Stimulated activated CD4-positive, alpha-beta T cell treated with anti-CD3 and anti-CD28 coated beads, TNF-alpha, amount 100 ng/mL, for 4 hours (primary cell): ENCODE measurements at regions not wholly inside any gene's neighbourhood (a gene's known extent, or its start where the extent isn't known, plus 50 kb on each side); places are given as distances from the start of the nearest gene placed in this dataset.
"Not testable (repeated sequence)": the region's sequence is repeated elsewhere in the genome, so short reads cannot be mapped to it uniquely, and the experiment has no call there.

Source experiments
- DNase-seq, 3 experiments: peaks; one replicate each; pipeline ENCODE4 v3.0.0-alpha.2; 2020; ENCODE audit warnings: low read depth in 3 of 3

DNA sequence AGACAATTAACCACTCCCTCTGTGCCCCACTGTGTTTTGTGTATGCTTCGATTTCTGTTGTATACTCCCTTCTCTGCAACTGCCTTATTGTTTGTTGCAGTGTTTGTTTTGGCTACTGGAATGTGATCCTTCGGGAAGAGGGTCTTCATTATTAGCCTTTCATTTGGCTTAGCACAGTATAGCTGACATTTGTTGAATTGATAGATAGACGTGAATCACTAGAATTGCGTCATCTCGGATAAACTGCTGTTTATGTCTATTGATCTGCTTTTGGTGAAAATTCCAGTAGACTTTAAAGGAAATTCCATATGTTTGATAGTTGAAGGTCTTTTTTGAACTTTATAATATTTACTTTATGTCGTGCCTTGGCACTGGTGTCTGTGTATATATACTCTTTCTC lies 189.9 kb upstream of the EYA4 start:
- no peak for DNase-seq

DNA sequence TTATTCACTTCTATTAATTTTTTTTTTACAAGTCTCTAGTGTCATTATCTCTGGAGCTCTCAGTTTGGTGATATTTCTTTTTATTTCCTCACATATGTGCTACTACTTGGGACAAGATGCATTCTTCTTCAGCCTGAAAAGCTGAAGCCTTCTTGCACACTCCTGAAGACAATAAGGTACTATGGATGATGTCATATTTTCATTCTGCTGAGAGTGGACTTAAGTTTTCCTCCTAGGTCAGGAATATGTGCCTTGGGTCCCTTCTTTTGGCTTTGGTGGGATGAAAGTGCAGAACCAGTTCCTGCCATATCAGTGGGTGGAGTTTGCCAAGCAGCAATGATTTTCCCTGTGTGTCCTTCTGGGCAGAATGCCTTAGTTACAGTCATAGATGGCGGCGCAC lies 188.7 kb upstream of the EYA4 start:
- no peak for DNase-seq

DNA sequence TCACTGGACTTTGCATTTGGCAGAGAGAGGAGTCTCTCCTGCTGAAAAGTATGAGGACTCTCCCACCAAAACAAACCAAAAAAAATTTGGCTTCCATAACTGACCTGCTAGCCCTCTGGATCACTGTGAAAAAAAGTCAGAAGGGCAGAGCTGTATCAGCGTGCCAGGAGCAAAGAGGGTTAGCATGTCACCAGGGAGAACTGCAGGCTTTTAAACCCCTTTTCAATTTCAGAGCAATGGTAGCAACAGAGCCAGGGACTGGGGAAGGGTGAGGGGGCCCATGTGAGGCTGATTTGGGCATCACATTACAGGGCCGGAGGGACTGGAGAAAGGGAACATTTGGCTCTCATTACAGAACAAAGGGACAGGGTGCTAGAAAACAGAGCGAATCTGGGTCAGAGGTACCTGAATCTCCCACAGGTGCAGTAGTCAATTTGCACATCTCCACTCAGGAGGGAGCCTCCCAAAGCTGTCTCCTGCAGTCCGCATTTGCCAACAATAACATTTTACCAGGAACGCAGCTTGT lies 185.7 kb upstream of the EYA4 start:
- no peak for DNase-seq

DNA sequence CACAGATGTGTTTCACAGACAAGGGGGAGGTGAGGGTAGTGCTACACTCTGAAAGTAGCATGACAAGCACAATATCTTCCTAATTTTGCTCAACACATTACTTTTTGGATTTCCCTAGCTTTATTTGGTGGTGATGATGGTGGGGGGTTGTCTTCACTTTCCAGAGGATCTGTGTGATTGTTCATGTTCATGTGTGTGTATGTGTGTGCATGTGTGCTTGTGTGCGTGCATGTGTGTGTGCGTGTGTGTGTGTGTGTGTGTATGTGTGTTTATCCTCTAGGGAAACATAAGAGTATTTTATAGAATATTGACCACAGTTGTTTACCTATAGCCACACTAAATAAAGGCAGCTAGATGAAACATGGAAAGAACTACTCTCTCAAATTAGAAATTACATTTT lies 183.8 kb upstream of the EYA4 start:
- no peak for DNase-seq

DNA sequence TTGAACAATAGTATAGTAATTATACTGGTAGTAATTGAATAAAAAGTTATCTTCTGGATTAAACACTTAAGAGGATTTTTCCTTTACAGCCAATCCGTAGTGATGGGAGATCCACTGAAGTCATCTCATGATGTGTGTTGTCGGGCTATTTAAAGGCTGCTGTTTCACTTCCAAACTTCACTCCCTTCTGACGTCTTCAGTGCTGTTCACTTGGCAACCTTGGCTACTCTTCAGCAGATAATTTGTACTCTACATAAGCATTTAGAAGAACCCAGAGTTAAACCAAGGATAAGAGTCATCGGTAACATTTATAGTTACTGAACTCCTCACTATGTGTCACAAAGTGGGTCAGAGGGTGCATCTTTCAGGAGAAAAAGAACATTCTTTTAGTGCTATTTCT lies 179.1 kb upstream of the EYA4 start:
- DNase-seq: no peak

DNA sequence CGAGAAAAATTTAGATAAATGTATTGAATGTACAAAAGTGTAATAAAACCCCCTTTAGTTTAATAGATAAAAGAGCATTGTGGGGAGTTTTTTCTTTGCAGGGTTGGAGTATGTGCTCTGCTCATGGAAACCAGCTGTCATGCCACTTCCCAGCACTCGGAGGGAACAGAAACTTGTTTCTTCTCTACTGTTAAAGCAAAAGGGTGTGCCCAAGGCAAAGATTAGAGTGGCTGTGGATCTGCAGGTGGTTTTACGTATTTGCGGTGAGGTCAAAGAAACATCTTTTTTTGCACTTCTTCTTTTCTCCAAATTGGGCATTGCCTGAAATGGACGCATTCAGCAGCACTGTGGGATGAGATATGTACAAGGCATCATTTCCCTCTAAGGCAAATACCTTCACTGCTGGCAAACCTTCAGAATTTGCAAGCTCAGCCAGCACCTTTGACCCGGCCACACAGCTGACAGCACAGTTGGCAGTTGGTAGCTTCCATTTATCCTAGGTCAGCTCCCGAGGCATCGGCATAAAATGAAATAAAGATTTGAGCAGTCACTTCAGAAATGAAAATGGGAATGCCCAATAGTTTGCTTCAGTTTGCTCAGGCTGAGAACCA lies 178.4 kb upstream of the EYA4 start:
- no peak for DNase-seq

DNA sequence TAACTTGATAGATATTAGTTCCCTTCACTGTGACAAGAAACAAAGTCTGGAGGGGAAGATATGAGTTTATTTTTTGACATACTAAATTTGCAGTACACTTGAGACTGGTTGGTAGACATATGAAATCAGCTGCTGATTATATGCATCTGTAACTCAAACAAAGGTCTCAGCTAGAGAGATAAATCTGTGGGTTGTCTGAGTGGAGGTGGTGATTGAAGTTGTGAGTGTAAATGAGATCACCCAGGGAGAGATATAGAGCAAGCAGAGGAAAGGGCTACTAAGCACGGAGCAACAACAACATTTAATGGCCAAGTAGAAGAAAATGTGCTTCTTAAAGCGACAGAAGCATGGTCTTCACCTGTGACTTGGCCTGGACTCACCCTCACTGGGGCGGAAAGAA lies 173.2 kb upstream of the EYA4 start:
- DNase-seq: no peak

DNA sequence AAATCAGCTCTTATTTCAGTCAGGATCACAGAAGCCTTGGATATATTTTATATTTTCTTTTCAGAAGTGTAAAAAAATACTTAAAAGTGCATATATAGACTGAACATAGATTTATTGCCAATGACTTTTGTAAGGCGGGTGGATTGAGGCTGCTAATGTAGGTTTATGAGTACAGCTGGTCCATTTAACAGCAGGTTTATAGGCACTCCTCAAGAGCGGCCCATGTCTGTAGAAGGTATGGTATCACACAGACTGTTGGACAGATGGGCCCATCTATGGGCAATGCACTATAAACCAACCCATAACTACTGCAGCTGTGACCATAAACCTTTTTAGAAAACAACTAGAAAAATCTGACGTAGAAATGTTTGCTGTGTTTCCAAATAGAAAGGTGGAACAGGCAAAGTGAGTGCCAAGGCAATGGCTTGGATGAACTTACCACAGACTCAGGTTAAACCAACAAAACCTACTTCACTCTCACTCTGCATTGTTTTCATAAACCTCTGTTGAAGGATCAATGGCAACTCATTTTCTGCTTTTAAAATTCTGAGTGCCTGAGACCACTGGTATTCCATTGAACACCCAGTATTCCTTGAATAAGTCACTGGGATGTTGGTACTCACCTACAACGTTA lies 170.6 kb upstream of the EYA4 start:
- DNase-seq: no peak

DNA sequence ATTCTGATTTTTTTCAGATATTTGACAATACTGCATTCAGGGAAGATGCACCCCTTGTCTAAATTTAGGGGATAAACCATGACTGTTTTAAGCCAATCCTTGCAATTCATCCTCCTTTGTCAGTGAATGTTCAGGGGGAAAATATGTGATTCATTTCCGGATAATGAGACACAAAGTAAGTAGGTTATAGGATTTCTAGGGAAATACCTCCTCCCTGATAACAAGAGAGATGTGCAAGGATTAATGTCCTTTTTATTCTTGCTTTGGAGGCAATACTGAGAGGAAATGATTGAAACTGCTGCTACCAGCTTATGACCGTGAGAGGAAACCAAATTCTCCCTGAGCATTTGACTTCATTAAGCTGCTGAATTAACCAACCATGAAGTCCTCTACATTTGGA lies 161.3 kb upstream of the EYA4 start:
- DNase-seq: no peak

DNA sequence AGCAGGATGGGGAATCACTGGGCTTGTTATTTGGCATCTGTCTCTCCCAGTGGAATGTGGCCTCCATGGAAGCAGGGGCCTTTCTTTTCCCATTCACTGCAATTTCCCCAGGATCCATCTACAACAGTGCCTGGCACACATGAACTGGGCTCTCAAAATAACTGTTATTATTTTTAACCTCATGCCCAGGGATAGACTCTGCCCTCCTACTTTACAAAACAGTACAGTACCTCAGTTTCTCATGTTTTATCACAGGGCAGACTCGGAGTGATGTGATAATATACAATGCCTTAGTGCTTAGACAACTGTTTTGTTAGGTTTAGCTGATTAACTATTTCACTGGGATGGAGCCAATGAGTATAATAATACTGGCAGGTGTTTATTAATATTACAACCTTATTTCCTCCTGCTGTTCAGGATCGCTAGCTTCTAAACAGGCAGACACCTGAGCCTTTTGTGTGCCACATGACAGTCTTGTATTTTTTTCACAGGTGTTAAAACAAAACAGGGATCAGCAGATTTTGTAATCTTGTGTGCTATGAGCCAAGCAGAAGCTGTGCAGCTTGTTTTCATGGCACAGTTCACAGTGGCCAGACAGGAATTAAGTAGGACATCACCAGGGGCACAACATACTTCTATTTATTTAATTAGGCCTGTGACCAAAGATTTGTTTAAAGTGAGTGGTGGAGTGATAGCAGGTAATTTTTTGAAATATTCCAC lies 157.7 kb upstream of the EYA4 start:
- no peak for DNase-seq

DNA sequence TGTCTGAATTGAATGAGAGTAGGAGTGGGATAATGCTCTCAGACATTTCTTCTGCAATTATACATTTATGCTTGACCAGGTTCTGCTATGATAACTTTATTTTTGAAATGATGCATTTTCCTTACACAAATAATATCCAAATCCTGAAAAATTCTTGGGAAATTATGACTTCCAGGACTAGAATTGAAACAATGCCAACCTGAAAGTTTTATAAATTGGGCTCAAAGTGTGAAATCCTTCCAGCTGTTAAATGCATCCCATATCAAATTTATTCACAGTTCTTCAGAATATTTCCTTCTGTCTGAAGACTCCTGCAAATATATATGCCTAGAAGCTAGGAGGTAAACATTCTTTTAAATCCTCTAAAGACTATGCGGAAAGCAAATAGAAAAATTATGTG lies 155.7 kb upstream of the EYA4 start:
- DNase-seq: no peak

DNA sequence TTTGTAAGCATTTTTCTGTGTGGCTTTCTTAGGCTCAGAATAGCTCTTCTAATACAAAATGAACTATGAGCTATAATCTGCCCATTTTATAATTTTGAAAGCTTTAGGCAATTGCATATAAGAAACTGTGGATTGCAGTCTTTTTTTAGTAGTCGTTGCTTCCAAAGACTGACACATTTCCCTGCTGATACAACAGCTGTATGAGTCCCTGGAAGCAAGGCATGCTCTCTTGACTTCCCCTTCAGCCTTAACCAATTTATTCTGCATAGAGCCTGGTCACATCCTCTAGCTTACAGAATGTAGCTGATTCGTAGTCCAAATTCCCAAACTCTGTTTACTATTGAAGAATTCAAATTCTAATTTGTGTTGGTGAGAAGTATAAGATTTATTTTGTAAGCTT lies 155.3 kb upstream of the EYA4 start:
- no peak for DNase-seq

DNA sequence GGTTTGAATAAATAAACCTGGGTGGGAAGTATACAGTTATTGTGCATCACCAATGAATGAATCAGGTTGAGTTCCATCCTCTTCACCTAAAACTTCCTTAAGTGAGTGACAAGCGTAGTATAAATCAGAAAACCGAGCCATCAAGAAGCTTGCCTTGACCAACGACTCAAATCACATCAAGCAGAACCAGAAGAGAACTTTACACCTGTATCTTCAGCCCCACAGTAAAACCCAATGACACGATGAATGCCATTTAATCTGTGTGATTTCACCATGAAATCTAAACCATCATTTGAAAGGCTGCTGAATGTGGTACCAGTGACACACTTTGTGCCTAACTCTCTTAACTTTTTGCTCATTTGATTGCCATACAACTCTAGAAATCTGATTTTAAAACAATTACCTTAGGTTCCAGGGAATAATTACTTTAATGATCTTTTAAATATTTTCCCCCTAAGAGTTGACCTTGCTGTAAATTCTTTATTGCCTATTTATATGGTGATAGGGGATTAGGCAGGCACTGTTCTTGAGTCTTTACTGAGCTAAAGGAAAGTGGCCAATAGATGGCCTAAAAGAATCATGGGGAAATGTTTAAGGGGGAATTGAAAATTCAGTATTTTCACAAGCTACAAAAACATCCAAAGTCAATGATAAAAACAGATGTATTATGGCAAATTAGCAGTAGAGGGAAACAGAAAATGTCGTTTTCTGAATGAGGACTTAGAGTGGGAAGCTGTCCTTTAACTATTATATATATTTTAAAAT lies 152.0 kb upstream of the EYA4 start:
- no peak for DNase-seq

DNA sequence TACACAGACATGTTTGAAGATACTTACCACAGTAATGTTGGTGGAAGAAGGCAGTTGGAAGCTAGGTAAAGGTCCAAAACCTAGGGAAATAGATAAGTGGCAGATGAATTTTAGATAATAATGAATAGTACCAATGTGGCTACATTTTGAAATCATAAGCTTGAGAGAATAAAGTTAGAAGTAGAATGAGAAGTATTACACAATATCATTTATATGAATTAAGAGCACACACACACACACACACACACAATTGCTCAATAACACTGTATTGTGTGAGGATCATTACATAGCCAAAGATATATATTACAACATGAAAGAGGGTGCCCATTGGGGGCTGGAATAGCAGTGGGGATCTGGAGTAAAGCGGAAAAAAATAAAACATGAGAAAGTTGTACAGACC lies 149.0 kb upstream of the EYA4 start:
- DNase-seq: no peak

DNA sequence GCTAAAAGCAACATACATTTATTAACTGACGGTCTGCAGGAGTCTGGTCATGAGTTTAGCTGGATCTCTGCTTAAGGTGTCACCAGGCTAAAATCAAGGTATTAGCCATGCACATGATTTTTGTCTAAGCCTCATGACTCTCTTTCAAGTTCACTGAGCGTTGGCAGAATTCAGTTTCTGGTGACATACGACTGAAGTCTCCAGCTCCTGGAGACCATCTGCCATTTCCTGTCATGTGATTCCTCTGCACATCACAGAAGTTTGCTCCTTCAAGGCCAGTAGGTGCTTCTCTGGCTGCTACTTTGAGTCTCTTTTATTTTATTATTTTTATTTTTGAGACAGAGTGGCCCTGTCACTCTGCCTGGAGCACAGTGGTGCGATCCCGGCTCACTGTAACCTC lies 148.4 kb upstream of the EYA4 start:
- DNase-seq: no peak

DNA sequence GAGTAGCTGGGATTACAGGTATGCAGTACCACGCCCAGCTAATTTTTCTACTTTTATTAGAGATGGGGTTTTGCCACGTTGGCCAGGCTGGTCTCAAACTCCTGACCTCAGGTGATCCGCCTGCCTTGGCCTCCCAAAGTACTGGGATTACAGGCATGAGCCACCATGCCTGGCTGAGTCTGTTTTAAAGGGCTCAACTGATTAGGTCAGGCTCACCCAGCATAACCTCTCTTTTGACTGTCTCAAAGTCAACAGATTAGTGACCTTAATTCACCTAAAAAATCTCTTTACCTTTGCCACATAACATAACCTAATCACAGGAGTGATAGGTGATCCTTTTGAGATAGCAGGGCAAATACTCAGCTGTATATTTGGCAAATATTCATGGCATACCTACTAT lies 147.9 kb upstream of the EYA4 start:
- DNase-seq: not testable (repeated sequence)

DNA sequence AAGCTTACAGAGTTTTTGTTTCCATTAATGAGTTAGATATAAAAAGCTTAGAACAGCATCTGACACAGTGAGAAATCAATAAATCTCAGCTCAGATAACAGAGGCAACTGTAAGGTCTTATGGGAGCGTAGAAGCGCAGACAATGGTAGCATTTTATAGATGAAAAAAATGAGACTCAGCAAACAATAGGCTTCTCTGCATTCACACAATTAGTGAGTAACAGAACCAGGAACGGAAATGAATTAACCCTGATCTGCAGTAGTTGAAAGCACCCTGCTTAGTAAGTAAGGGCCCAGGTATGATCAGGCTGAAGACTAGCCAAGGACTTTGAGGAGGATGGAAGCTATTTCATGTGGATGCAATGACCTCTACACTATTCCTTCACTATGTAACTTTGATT lies 147.2 kb upstream of the EYA4 start:
- no peak for DNase-seq

DNA sequence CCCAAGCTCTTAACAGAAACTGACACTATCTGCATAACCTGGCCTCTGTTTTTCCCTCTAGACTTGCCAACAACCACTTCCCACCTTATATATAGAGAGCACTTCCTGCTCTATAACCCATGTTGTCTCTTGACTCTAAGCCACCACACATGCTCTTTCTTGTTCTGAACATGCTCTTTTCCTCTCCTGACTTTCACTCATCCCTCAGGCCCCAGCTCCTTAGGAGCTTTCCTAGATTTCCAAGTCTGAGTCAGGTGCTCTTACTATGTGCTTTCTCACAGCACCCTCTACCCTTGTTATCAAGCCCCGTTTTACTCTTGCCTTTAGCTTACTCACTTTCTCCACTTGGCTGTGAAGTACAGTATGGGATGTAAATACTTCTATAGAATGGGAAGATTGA lies 143.9 kb upstream of the EYA4 start:
- no peak for DNase-seq

DNA sequence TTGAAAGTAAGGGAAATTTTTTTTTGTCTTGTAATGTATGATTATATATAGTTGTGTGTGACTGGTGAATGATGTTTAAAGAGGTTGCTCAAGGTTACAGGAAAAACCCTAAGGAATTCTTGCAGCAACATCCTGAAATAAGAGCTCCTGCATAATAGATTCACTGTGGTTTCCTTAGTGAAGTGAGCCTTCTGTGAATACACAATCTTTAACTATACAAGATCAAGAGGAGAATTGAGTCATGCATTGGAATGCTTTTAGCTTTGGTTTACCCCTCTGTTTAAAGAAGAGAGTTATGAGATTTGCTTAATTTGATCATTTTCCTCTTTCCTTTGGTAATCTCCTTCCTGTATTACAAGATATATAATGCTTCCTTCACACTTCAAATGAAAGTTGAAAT lies 141.6 kb upstream of the EYA4 start:
- DNase-seq: no peak

DNA sequence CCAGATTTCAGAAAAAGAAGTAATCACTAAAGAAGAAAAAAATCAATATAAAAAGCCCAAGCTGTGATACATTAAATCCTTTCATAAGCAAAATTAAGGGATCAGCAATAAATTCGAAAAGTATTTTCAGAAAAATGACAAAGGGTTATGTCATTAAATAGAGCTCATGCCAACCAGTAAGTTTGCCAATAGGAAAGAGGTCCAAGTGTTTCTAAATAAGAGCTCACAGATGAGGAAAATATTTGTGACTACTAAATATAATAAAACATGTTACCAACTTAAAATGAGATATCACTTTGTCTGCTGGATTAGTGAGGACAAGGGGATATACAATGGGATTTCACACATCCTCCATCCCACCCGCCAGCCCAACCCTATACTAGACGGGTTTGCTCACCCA lies 140.3 kb upstream of the EYA4 start:
- no peak for DNase-seq

DNA sequence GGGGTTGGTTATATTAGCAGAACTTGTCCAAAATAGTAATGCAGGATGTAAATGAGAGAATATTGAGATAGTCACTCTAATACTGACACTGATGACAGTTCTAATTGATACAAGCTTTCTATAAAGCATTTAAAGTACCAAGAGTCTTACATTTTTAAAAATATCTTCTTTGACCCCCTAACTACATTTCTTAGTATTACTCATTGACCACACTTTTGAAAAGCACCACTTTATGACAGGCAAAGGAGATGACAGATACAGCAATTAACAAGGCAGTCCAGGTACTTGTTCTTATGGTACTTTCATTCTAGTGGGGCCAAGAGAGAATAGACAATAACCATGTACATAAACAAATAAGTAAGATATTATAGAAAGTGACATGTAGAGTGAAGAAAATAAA lies 139.4 kb upstream of the EYA4 start:
- no peak for DNase-seq

DNA sequence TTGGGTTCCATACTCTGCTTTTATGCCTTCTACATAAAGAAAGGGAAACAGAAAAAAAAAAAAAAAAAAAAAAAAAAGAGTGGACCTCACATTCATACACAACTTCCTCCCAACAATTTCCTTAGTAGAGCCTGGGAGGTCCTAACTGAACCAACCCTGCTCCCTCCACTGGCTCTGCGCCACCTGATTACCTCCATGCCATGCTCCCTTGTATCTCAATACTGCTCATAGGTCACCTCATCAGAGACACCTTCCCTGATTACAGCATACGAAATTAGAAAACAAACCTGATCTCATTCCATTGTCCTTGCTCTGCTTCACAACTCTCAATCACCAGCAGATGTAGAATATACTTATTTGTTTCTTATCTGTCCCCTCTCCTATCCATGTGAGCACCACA lies 134.2 kb upstream of the EYA4 start:
- no peak for DNase-seq

DNA sequence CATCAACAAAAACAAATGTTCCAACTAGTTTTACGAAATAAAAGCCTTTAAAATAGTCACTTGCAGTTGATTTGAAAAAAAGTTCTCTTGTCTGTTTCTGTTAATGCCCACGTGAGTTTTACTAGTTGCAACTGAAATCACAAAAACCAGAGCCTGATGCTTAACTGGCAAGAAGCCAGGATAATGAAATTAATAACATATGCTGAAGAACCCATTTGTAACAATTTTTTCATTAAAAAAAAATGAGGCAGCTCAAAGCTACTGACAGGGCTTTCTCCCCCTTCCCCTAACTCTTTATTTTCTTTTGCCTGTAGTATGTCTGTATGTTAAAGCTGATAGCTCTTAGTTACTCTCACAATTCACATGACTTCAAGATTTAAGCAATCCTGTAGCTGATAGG lies 132.7 kb upstream of the EYA4 start:
- DNase-seq: no peak
